IPS-18c (cell line): ENCODE measurements at regions not wholly inside any gene's neighbourhood (a gene's known extent, or its start where the extent isn't known, plus 50 kb on each side); places are given as distances from the start of the nearest gene placed in this dataset.
"Not testable (repeated sequence)": the region's sequence is repeated elsewhere in the genome, so short reads cannot be mapped to it uniquely, and the experiment has no call there.

Experiments used
- H3K4me3 ChIP-seq: 2 replicates; pipeline ENCODE4 v1.7.0; 2013; ENCODE audit warnings: low read depth, mild to moderate bottlenecking, low read length, moderate library complexity; ENCODE audit not compliant: insufficient read depth
- H3K9me3 ChIP-seq: one replicate; pipeline ENCODE4 v1.6.1; 2013; ENCODE audit warnings: mild to moderate bottlenecking, low read length, moderate library complexity; ENCODE audit not compliant: control insufficient read depth, insufficient read depth

GRCh38 chr2:21908712-21909380 lies 785.1 kb downstream of the TDRD15 start:
- not testable (repeated sequence) for H3K4me3 ChIP-seq, H3K9me3 ChIP-seq

DNA sequence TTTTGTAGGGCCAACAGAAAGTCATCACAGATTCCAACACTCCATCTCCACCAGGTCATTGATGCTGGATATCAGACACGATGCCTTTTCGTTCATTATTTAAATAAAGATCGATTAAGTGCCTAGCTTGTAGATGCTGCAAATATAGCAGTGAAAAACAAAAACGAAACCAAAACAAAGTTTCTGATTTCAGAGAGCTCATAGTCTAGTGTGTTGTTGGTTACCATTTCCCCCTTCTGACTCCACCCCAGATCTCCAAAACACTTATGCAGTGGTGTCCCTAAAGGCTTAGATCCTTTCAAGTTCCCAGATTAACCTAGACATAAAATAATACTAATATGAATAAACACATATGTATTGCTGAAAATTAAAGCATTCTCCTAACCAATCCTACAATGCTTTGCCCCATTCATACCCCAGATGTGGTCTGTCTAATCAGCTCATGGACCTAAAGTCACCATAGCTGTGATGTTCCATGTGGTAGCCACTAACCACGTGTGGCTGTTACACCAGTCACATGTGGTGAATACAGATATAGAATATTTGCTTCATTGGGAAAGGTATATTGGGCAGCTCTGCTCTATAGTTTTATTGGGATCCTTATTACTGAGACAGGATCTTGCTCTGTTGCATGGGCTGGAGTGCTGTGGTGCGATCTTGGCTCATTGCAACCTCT lies 787.2 kb downstream of the TDRD15 start:
- no peaks in the 10 kb centered on the region for H3K9me3 ChIP-seq
- H3K4me3 ChIP-seq, result no peak overlapping the region

DNA sequence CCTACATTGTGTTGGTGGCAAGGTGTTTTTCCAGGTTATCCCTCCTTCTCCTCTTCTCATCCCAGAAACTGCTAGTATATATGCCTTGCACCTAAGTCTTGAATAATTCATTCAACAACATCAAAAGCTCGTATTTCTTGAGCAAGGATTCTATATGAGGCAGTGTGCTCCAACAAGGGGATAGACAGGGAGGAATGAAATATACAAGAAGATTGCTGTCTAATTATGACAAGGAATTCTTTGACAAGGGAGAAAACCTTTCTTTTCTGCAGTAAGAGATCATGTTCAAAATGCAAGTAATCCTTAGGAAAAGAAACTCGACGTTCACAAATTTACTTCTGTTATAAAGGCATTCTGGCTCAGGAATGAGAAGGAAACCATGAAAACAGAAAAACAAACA lies 788.6 kb downstream of the TDRD15 start:
- H3K9me3 ChIP-seq, result no peaks in the 10 kb centered on the region
- no peak overlapping the region for H3K4me3 ChIP-seq

DNA sequence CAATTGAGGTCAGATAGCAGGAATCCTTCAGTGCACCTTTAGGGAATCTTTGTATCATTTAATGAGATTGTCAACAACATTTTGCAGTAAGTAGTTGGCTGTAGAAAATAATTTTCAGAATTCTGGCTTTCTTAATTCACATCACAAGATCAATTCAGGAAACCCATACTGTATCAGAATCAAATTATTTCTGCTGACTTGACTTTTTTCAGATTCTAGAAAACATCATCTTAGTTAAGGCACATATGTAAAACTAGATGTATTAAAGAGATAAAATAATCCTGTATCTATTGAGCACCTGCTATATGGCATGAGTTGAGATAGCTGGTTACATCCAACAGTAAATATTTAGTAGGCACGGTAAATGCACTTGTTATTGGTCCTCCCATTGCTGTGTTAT lies 791.4 kb downstream of the TDRD15 start:
- no peaks in the 10 kb centered on the region for H3K9me3 ChIP-seq
- no peak overlapping the region for H3K4me3 ChIP-seq

DNA sequence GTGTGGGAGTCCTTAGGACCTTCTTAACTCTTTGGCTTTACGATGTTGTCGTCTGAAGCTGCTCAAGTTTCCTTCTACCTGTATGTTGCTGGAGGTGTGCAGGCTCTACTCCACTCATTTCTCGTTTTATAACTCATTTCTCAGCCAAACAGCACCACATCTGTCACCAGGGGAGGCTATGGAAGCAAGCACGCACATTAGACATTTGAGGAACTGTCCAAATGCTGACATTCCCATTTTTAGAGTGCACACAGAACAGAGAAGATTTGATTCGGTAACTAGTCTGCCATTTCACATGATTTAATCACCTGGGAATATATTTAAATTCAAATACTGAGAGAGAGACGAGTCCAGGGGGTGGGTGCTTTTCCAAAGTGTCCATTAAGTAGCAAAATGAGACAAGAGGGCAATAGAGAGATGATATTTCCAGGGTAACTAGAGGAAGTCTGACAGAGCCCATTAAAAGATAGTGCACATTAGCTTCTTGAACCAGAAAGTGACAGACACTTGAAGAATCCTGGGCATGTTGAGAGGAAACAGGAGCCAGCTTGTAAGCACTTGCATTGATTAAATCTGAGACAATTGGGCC lies 793.3 kb downstream of the TDRD15 start:
- Histone ChIP-seq H3K9me3 (no peaks in the 10 kb centered on the region), H3K4me3 (no peak overlapping the region)

DNA sequence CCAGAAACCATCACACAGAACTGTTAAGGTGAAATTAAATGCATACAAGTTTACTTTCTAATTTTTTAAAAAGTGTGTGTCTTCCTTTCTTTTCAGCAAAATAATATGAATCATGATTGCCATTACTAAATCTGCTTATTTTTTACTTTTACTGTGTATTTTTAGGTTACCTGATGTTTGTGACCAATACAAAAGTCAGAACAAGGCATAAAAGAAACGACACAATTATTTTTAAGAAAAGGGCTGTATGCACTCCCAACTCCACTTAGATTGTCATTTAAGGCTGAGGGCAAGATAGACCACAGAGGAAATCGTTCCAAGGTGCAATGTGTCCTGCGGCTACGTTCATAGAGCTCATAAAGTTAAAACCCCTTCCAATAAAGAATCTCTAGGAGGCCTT lies 797.0 kb downstream of the TDRD15 start:
- no peak overlapping the region for H3K4me3 ChIP-seq
- H3K9me3 ChIP-seq, result no peaks in the 10 kb centered on the region

DNA sequence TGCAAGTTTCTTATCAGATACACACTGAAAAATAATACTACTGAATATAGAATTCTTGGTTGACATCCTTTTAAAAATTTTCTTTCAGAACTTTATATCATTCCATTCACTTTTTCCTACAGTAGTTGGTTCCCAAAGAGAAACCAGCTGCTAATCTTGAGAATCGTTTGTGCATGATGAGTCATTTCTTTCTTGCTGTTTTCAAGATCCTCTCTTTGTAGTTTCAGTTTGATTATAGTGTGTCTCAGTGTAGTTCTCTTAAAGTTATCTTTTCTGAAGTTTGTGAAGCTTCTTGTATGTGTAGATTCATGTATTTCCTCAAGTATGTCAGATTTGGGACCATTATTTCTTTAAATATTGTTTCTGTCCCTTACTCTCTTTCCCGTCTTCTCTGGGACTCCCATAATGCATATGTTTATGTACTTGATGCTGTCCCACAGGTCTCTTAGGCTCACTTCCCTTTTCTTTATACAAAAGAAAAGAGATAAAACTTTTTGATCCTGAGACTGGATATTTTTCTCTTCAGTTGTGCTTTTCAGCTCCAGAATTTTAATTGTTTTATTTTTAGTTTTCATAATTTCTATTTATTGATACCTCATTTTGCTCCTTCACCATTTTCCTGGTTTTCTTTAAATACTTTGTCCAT lies 801.0 kb downstream of the TDRD15 start:
- H3K9me3 ChIP-seq, result no peaks in the 10 kb centered on the region
- no peak overlapping the region for H3K4me3 ChIP-seq

- Histone ChIP-seq H3K4me3 (no peak overlapping the region), H3K9me3 (no peaks in the 10 kb centered on the region)
These were observed 804.5 kb downstream of the TDRD15 start for GRCh38 chr2:21928292-21928691.

DNA sequence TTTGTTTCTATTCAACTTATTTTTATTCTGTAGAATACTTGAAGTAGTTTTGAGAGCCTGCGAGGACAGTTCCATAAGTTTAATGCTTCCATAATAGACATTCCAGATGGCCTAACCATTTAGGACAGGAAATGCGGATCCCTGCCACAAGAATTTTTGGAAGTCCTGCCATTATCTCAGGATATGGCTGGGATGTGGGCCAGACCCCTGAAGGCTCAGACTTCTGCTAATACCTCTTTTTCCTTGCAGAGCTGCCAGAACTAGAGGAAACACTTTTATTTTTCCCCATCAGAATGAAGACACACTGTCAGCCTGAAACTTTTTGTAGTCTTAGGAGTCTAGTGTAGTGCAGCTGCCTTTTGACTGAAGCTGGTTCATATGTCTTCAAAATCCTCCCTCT lies 806.5 kb downstream of the TDRD15 start:
- Histone ChIP-seq H3K9me3 (no peaks in the 10 kb centered on the region), H3K4me3 (no peak overlapping the region)

DNA sequence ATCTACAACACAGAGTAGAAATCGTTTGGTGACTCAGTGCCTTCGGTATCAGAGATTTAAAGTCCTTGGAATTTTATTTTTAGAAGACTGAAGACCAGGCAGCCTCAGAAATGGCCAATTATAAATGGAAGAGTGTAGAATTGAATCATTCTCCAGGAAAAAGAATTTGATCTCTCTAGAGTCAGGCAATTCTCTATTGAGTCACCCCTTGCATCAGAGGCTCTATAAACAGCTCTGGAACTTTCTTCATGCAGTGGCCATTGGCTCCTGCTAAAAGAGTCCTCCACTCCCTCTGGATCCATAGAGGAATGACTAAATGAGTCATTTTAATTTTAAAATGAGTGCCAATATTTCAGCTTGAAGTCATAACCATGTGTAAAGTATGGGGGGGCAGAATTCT lies 816.2 kb downstream of the TDRD15 start:
- no peak overlapping the region for H3K4me3 ChIP-seq
- H3K9me3 ChIP-seq, result no peaks in the 10 kb centered on the region

- Histone ChIP-seq H3K4me3 (no peak overlapping the region), H3K9me3 (no peaks in the 10 kb centered on the region)
These were observed 820.8 kb downstream of the TDRD15 start for GRCh38 chr2:21944536-21944935.

DNA sequence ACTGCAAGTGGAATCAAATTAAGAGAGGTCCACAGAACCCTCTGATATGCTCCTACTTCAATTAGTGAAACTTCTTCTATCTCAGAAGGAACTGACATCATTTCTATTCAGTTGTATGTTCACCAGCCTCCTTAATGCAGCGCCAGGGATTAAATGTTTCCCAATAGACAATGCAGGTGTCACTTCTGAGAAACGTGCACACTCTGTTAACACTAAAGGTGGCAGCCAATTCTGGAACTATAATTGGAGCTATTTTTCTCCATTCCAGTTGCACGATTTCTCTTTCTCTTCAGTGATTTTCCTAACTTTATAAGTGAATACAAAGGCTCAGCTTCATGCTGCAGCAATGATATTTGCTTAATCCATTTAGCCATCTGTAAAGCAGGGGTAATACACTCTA lies 821.9 kb downstream of the TDRD15 start:
- H3K9me3 ChIP-seq, result no peaks in the 10 kb centered on the region
- H3K4me3 ChIP-seq, result no peak overlapping the region

DNA sequence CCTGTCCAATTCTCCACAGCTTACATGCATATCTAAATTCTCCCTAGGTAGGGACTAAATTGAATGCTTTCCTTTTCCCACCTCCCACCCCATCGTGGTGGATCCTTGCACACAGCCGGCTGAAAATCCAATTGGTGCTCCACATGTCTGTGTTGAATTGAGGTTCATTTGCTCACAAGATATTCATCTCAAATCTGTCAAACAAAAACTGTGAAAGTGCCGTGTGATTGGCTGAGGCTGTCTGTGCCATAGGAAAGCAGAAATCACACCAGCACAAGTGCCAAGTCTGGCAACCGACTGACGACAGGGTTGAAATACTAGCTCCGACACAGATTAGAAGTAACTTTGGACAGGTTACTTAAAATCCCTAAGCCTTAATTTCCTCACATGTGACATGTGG lies 823.3 kb downstream of the TDRD15 start:
- Histone ChIP-seq H3K4me3 (no peak overlapping the region), H3K9me3 (no peaks in the 10 kb centered on the region)

- no peaks in the 10 kb centered on the region for H3K9me3 ChIP-seq
- H3K4me3 ChIP-seq, result no peak overlapping the region
These were observed 842.4 kb downstream of the TDRD15 start for GRCh38 chr2:21966139-21966538.

DNA sequence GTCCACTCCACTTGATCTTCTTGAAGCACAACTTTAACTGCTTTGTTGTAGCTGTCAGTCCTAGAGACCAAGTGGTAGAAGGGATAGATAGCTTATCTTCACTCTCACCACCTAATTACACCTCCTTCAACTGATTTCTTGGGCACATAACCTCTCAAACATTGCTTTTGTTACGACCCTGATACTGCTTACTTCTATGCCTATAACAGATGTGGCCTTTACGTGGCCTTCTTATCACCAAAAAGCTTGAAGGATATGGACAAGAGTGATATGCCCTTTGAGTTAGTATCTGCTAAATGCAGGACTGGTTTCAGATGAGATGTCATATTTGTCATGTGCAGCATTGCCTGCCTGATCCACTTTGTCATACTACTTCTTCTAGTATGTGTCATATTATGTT lies 847.2 kb downstream of the TDRD15 start:
- no peaks in the 10 kb centered on the region for H3K9me3 ChIP-seq
- no peak overlapping the region for H3K4me3 ChIP-seq

- H3K9me3 ChIP-seq, result no peaks in the 10 kb centered on the region
- no peak overlapping the region for H3K4me3 ChIP-seq
These were observed 848.8 kb downstream of the TDRD15 start for GRCh38 chr2:21972586-21972985.

DNA sequence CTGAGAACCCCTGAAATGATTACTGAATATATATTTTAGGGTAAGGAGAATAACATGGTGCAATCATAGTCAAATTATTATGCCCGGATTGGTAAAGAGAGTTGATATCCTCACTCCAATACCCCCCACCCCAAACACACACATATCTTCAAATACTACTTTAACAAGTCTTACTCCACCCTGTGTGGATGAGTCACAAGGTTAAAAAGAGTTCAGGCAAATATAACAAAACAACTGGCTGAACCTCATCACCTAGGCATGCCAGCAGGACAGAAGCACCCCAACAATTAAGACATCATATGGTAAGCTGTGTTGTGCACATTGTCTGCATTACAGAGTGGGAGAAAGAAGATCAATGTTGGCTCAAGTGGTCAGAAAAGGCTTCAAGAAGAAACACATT lies 857.4 kb downstream of the TDRD15 start:
- no peak overlapping the region for H3K4me3 ChIP-seq
- H3K9me3 ChIP-seq, result no peaks in the 10 kb centered on the region

- no peak overlapping the region for H3K4me3 ChIP-seq
- peaks cover 11% of the 10 kb centered on the region for H3K9me3 ChIP-seq
These were observed 869.2 kb downstream of the TDRD15 start for GRCh38 chr2:21993002-21993401.
